Chondrocyte (in vitro differentiated cells): ENCODE measurements at regions not wholly inside any gene's neighbourhood (a gene's known extent, or its start where the extent isn't known, plus 50 kb on each side); places are given as distances from the start of the nearest gene placed in this dataset.

Experiments
- DNase-seq: peaks from one replicate; pipeline ENCODE4 v3.0.0; 2021; ENCODE audit warnings: mixed read lengths, low spot score
- H3K27ac Mint-ChIP-seq: one replicate; pipeline ENCODE4 v1.8.0; 2021; ENCODE audit warnings: mild to moderate bottlenecking, moderate library complexity, mixed read lengths; ENCODE audit not compliant: unreplicated experiment
- H3K27me3 Mint-ChIP-seq: 2 replicates; pipeline ENCODE4 v1.8.0; 2021; ENCODE audit warnings: low read depth, mixed read lengths
- H3K36me3 Mint-ChIP-seq: 2 replicates; pipeline ENCODE4 v1.8.0; 2021; ENCODE audit warnings: low read depth, mixed read lengths
- H3K4me1 Mint-ChIP-seq: 2 replicates; pipeline ENCODE4 v1.8.0; 2021; ENCODE audit warnings: low read depth, mild to moderate bottlenecking, mixed read lengths
- H3K4me3 Mint-ChIP-seq: one replicate; pipeline ENCODE4 v1.8.0; 2021; ENCODE audit warnings: mild to moderate bottlenecking, moderate library complexity, mixed read lengths; ENCODE audit not compliant: unreplicated experiment
- H3K9me3 Mint-ChIP-seq: 2 replicates; pipeline ENCODE4 v1.8.0; 2021; ENCODE audit warnings: low read depth, mixed read lengths
- CTCF ChIP-seq: fragments of 200-600 bp; sonication (generic); IDR thresholded peaks from 2 replicates; pipeline ENCODE4 v1.5.0; 2021; ENCODE audit warnings: antibody characterized with exemption, mild to moderate bottlenecking, moderate library complexity

DNA sequence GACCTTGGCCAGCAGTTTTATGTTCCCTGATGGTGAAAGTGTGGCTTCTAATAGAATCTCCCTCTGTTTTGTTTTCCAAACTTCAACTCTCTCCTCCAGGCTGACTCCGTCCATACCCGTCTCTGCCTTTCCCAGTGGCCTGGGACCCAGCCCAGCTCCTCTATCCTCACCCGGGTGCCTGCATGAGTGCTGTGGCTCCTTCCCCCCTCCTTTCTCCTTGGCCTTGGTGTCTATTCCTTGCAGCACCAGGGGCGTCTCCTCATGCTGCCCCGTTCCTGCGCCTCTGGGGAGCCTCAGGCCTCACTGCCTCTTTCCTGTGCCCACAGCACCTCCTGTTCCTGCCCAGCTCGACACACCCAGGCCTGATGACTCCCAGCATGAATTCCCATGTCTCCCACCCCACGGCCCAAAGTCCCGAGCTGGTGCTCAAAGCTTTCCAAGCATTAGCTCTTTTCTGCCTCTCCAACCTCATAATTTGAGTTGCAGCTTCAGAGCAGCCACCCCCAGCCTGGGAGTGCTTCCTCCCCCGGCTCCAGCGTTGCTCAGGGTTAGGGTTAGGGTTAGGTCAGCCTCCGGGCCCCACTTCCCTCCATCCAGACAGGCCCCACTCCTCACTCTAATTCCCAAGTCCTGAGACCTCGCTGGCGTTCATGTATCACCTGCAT, 56.3 kb upstream of the AFDN start:
- no peak for TF ChIP-seq CTCF
- Mint-ChIP-seq H3K27ac (no peak overlapping the region), H3K4me1 (no peaks in the 10 kb centered on the region), H3K36me3 (no peaks in the 10 kb centered on the region), H3K27me3 (peaks cover 45% of the 10 kb centered on the region), H3K9me3 (no peaks in the 10 kb centered on the region), H3K4me3 (no peak overlapping the region)
- DNase-seq: peak; percentile 65

- no peak for DNase-seq
- TF ChIP-seq CTCF: no peak
- H3K36me3 Mint-ChIP-seq: no peaks in the 10 kb centered on the region
- no peak overlapping the region for H3K4me3 Mint-ChIP-seq
- H3K9me3 Mint-ChIP-seq: no peaks in the 10 kb centered on the region
- H3K4me1 Mint-ChIP-seq: no peaks in the 10 kb centered on the region
- no peak overlapping the region for H3K27ac Mint-ChIP-seq
- H3K27me3 Mint-ChIP-seq: peaks cover 17% of the 10 kb centered on the region
These were observed 51.8 kb upstream of the AFDN start for GRCh38 chr6:167774881-167775280.

DNA sequence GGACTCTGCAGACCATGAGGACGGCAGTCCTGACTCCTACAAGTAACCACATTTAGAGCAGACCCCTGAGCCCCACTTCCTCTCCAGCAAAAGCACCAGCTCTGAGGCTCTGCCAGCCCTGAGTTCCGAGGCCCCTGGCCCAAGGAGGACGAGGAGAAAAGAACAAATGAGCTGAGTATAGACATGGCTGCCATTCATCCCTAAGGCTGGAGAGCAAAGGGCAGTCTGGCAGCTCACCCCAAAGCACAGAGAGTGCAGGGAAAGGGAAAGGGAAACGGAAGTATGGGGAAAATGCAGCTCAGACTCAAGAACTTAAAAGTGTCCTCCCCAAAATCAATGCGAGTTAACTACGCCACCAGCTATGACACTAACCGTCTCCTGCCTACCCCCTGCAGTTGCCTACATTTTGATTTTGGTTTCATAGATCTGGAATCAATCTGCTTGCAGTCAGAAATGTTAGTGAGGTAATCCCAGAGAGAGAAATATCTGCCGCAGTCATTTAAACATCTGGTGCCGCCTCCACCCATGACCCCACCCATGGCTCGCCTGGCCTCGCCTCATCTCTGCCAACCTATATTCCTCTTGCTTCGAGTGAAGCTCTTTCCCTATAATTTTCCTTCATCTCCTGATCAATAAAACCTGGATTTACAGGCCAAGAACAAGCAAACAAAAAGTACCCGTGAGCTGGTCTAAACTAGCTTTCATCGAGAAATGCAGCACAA, 49.6 kb upstream of the AFDN start:
- no peaks in the 10 kb centered on the region for H3K4me1 Mint-ChIP-seq
- H3K36me3 Mint-ChIP-seq: no peaks in the 10 kb centered on the region
- no peaks in the 10 kb centered on the region for H3K9me3 Mint-ChIP-seq
- peaks cover 12% of the 10 kb centered on the region for H3K27me3 Mint-ChIP-seq
- TF ChIP-seq CTCF: no peak
- no peak for DNase-seq
- no peak overlapping the region for H3K4me3 Mint-ChIP-seq
- no peak overlapping the region for H3K27ac Mint-ChIP-seq
